ENCODE measurements at regions not wholly inside any gene's neighbourhood (a gene's known extent, or its start where the extent isn't known, plus 50 kb on each side); places are given as distances from the start of the nearest gene placed in this dataset.

DNA sequence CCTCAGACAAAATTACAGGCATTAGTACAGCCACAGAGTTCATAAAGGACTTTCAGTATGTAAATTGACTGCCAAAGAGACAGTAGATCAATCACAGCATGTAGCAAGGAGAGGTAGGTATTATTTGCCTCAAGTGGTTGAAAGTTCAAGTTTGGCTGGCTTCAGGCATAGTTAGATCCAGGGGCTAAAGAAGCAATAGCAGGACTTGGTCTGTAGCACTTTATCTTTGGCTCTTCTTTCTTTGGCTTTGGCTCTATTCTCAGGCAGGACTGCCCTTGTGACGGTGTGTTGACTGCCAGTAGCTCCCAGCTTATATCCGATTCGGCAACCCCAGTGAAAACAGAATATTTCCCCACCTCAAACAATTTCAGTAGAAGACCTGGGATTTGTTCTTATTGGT is 346.0 kb upstream of the TBX3 start:
- no peak for DNase-seq (ENCODE audit: low read depth)
- no peak overlapping the region for H3K4me3 ChIP-seq (ENCODE audit: low read depth, low read length)
- TF ChIP-seq, protein P1, sequence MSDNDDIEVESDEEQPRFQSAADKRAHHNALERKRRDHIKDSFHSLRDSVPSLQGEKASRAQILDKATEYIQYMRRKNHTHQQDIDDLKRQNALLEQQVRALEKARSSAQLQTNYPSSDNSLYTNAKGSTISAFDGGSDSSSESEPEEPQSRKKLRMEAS (IDR thresholded peaks at IDR 0.05; ENCODE audit: low read depth, low read length): no peak
- TF ChIP-seq, protein P2, sequence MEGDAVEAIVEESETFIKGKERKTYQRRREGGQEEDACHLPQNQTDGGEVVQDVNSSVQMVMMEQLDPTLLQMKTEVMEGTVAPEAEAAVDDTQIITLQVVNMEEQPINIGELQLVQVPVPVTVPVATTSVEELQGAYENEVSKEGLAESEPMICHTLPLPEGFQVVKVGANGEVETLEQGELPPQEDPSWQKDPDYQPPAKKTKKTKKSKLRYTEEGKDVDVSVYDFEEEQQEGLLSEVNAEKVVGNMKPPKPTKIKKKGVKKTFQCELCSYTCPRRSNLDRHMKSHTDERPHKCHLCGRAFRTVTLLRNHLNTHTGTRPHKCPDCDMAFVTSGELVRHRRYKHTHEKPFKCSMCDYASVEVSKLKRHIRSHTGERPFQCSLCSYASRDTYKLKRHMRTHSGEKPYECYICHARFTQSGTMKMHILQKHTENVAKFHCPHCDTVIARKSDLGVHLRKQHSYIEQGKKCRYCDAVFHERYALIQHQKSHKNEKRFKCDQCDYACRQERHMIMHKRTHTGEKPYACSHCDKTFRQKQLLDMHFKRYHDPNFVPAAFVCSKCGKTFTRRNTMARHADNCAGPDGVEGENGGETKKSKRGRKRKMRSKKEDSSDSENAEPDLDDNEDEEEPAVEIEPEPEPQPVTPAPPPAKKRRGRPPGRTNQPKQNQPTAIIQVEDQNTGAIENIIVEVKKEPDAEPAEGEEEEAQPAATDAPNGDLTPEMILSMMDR (IDR thresholded peaks at IDR 0.05; ENCODE audit: low read depth, low read length): no peak
- no peak for TF ChIP-seq POLR2A (IDR thresholded peaks at IDR 0.05; ENCODE audit: extremely low read depth, insufficient read length)
- no peak for TF ChIP-seq MYC (IDR thresholded peaks at IDR 0.05; ENCODE audit: low read depth, low read length)

DNA sequence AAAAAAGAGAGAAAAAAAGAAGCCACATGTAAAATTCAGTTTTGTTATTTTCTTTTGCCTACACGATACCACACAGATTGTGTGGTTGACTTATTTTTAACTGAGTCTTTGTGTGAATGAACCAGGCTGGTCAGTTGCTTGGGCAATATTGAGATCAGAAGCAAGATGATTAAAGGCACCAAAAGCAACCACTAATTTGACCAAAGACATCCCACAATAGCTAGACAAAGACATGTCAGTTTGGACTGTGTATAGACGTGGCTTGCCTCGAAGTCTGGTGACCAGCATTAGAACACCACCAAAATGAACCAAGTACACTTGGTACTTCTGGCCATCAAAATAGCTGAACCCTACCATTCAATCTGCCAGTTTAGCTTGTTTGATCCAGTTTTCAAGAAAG is 340.6 kb upstream of the TBX3 start:
- TF ChIP-seq MYC (IDR thresholded peaks at IDR 0.05; ENCODE audit: low read depth, low read length) (no peak), POLR2A (IDR thresholded peaks at IDR 0.05; ENCODE audit: extremely low read depth, insufficient read length) (no peak)
- TF ChIP-seq, protein P2 (IDR thresholded peaks at IDR 0.05; ENCODE audit: low read depth, low read length): no peak
- TF ChIP-seq, protein P1 (IDR thresholded peaks at IDR 0.05; ENCODE audit: low read depth, low read length): no peak
- no peak for DNase-seq (ENCODE audit: low read depth)
- no peak overlapping the region for H3K4me3 ChIP-seq (ENCODE audit: low read depth, low read length)

DNA sequence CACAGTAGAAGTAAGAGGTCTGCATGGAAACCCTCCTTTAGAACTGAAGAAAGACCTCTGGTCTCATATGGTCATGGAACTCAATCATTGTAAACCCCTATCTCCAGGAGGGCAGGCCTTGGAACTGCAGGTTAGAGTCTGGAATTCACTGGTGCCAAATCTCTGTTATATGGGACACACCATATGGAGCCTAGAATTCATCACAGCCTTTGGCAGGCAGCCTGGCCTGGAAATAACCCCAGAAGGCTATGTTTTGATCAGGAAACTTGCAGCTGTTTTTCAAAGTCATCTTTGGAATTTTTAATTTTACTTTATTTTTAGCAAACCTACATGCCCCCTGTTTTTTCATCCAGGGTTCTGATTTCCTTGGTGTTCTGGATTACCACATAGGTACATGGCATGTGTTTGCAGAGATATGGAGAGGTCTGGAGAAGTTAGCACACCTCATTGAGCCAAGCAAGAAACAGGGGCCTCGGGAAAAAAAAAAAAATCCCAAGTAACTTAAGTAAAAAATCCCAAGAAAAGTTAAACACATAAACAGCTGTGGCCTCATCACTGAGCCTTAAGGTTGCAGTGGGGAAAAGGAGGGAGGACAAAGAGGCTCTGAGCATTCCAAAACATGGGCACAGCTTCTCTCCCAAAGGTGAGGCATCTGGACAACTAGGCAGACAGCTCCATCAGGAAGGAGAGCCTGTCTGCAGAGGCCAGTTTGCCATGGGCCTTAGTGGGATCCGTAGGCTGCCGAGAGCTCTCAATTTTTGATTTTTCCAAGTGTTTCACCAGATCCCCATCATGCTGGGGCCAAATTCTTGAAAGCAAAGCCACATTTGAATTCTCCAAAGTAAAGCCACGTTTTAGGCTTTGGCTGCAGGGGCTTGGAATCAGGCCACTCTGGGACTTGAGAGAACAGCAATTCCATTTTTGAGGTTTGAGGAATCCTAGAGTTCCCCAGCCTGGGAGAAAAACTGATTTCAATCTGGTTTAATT is 339.6 kb upstream of the TBX3 start:
- H3K4me3 ChIP-seq (ENCODE audit: low read depth, low read length): no peak overlapping the region
- TF ChIP-seq, protein P1 (IDR thresholded peaks at IDR 0.05; ENCODE audit: low read depth, low read length): no peak
- DNase-seq (ENCODE audit: low read depth): no peak

DNA sequence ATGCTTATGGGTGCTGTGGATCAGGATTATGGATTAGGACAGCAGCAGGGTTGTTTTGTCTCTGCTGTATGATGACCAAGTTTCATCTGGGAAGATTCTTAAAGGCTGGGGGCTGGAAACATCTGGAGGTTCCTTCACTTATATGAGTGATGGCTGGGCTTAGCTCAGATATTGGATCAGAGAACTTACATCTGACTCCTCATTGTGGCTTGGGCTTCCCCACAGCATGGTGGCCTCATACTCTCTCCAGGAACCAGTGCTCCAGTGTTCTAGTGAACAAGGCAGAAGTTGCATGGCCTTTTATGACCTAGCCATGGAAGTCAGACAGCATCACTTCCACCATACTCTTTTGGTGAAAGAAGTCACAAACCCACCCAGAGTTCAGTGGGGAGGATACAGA is 336.1 kb upstream of the TBX3 start:
- TF ChIP-seq POLR2A (IDR thresholded peaks at IDR 0.05; ENCODE audit: extremely low read depth, insufficient read length): no peak
- TF ChIP-seq, protein P2 (IDR thresholded peaks at IDR 0.05; ENCODE audit: low read depth, low read length): no peak
- TF ChIP-seq MYC (IDR thresholded peaks at IDR 0.05; ENCODE audit: low read depth, low read length): no peak
- TF ChIP-seq, protein P1 (IDR thresholded peaks at IDR 0.05; ENCODE audit: low read depth, low read length): no peak
- no peak for DNase-seq (ENCODE audit: low read depth)
- no peak overlapping the region for H3K4me3 ChIP-seq (ENCODE audit: low read depth, low read length)

DNA sequence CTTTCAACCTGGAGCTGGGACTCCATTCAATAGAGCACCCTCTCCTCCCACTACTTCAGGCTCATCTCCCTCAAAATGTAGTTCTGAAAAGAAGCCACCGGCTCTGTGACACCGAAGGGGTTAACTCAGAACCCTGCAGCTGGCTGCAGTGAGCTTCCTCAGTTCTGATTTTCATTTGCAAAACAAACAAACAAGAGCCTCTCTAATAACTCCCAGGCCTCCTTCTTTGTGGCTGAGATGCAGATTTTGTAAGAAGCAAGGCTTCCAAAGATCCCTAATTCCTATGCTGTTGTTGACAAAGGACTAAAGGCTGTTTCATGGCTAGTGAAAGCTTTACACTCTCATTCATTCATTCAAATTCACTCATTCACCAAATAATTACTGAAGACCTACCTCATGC is 333.4 kb upstream of the TBX3 start:
- no peak for DNase-seq (ENCODE audit: low read depth)
- no peak for TF ChIP-seq MYC (IDR thresholded peaks at IDR 0.05; ENCODE audit: low read depth, low read length)
- no peak overlapping the region for H3K4me3 ChIP-seq (ENCODE audit: low read depth, low read length)

DNA sequence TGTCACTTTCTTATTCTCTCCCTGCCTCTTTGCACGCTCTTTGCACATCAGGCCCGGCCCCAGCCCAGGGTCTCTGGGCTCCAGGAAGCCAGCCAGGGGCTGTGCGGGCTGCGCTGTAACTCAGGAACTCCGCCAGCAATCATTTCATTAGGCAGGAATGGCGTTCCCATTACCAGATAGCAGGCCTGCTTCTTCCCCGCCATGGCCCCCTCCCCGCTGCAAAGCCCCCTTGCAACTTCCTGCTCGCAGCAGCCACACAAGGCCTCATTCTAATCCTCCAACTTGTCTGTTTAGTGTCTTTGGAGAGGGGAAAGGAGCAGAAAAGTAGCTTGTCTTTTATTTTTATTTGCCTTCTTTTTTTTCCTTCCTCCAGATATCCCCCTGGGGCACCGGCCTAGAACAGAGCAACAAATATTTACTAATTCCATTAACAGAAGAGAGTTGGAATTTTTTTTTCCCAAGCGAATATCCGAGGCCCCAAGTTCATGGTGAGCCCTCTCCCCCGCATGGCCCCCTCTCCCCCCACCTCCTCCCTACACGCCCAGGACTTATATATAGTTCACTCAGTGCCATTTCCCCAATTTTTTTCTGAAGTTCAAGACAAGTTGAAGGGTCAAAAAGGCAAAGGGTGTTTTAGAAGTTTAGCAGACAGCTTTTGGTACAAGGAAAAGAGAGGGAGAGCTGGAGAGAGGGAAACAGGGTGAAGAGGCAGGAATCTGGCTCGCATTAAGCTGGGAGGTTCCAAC is 329.4 kb upstream of the TBX3 start:
- DNase-seq (ENCODE audit: low read depth): no peak
- TF ChIP-seq, protein P1 (IDR thresholded peaks at IDR 0.05; ENCODE audit: low read depth, low read length): no peak
- TF ChIP-seq, protein P2 (IDR thresholded peaks at IDR 0.05; ENCODE audit: low read depth, low read length): no peak
- TF ChIP-seq MYC (IDR thresholded peaks at IDR 0.05; ENCODE audit: low read depth, low read length): no peak
- no peak for TF ChIP-seq POLR2A (IDR thresholded peaks at IDR 0.05; ENCODE audit: extremely low read depth, insufficient read length)

More for the DNA sequence above, 329.4 kb upstream of the TBX3 start:
- H3K4me3 ChIP-seq (ENCODE audit: low read depth, low read length): no peak overlapping the region
